ENCODE measurements at regions not wholly inside any gene's neighbourhood (a gene's known extent, or its start where the extent isn't known, plus 50 kb on each side); places are given as distances from the start of the nearest gene placed in this dataset.

DNA sequence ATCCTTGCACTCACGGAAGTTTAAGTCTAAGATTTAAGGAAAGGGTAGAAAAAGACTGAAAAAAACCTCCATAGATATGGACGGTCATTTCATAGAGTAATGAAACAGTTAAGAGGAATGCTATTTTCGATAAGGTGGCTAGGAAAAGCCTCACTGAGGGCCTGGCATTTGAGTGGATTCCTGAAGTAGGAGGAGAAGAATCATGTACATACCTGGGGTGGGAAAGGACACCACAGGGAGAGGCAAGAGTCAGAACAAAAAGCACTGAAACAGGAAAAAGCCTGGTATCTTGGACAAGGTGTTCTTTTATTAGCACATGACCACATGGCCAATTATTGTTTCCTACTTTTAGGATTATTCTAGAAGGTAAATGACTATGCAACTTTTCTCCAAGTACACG is 547.2 kb upstream of the DIPK2B start:
- H3K4me3 ChIP-seq (ENCODE audit: low read depth, low read length): no peak overlapping the region
- DNase-seq (ENCODE audit: low read depth): peak; percentile 1
- TF ChIP-seq, protein P1, sequence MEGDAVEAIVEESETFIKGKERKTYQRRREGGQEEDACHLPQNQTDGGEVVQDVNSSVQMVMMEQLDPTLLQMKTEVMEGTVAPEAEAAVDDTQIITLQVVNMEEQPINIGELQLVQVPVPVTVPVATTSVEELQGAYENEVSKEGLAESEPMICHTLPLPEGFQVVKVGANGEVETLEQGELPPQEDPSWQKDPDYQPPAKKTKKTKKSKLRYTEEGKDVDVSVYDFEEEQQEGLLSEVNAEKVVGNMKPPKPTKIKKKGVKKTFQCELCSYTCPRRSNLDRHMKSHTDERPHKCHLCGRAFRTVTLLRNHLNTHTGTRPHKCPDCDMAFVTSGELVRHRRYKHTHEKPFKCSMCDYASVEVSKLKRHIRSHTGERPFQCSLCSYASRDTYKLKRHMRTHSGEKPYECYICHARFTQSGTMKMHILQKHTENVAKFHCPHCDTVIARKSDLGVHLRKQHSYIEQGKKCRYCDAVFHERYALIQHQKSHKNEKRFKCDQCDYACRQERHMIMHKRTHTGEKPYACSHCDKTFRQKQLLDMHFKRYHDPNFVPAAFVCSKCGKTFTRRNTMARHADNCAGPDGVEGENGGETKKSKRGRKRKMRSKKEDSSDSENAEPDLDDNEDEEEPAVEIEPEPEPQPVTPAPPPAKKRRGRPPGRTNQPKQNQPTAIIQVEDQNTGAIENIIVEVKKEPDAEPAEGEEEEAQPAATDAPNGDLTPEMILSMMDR (IDR thresholded peaks at IDR 0.05; ENCODE audit: insufficient read depth, low read depth, low read length): no peak

DNA sequence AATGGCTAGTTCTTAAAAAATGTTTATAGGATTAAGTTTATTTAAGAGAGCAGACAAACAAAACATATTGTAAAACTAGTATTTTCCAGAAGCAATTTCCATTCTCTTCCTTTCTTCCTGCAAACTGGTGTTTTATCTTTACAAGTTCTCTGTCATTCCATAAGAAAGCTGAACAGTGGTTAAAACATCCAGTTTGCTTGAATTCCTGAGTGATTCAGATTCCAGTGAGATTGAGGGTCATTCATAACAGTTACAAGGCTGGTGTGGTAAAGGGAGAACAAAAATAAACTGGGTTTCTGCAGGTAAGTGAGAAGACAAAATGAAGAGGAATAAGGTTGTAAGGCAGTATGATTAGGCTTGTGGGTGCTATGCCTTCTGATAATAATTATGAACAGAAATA is 544.8 kb upstream of the DIPK2B start:
- TF ChIP-seq, protein P1 (IDR thresholded peaks at IDR 0.05; ENCODE audit: insufficient read depth, low read depth, low read length): no peak
- H3K4me3 ChIP-seq (ENCODE audit: low read depth, low read length): no peak overlapping the region
- peak; percentile 21 for DNase-seq (ENCODE audit: low read depth)

DNA sequence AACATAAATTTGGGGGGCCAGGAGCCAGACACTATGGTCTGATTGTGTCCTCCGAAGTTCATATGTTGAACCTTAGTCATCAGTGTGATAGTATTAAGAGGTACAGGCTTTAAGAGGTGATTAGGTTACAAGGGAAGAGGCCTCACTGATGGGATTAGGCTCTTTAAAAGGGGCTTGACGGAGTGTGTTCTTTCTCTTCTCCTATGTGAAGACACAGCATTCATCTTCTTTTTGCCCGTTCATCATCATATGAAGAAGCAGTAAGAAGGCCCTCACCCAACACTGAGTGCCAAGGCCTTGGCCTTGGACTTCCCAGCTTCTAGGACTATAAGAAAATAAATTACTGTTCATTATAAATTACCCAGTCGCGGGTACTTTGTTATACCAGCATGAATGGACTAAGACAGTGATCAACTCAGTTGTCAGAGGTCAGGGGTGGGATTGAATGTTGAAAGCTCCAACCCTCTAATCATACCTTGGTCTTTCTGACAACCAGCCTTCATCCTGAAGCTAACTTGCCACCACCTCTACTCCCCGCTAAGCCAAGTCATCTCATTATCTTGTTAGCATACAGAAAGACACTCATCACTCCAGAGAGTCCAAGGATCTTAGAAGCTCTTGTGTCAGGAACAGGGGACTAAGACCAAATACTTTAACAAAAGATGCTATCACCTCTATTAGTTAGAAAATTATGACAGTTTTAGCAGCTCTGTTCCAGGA is 543.4 kb upstream of the DIPK2B start:
- TF ChIP-seq, protein P1 (IDR thresholded peaks at IDR 0.05; ENCODE audit: insufficient read depth, low read depth, low read length): no peak
- H3K4me3 ChIP-seq (ENCODE audit: low read depth, low read length): no peak overlapping the region
- peak; percentile 18 for DNase-seq (ENCODE audit: low read depth)

DNA sequence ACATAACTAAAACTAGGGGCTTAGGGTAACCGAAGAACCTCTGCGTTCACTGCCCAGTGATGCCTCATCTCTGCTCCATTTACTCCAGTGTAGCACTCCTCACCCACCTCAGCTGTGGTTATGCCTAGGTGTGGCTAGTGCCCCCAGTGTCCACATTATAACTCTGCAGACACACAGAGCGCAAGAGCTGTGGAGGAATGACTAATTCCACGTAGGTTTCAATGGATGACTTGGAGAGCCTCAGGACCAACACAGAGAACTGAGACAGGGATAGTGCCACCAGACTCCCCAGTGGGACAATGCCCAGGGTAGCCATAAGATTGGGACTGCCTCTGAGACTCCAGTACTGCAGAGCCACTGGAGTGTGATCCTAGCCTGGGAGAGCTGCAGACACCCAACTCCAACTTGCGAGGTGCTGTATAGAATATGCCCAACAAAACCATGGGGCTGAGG is 542.4 kb upstream of the DIPK2B start:
- peak; percentile 58 for DNase-seq (ENCODE audit: low read depth)
- no peak overlapping the region for H3K4me3 ChIP-seq (ENCODE audit: low read depth, low read length)
- TF ChIP-seq, protein P1 (IDR thresholded peaks at IDR 0.05; ENCODE audit: insufficient read depth, low read depth, low read length): peak; percentile 39

DNA sequence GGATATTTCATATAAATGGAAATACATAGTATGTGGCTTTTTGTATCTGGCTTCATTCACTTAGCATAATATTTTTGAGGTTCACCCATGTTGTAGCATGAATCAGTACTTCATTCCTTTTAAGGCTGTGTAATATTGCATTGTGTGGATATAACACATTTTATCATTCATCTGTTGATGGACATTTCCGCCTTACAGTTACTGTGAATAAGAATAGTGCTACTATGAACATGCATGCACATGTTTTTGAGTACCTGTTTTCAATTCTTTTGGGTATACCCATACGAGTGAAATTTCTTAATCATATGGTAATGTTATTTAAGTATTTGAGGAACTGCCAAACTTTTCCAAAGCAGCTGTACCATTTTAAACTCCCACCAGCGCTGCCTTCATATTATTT is 539.6 kb upstream of the DIPK2B start:
- no peak overlapping the region for H3K4me3 ChIP-seq (ENCODE audit: low read depth, low read length)
- no peak for DNase-seq (ENCODE audit: low read depth)
- TF ChIP-seq, protein P1 (IDR thresholded peaks at IDR 0.05; ENCODE audit: insufficient read depth, low read depth, low read length): no peak

DNA sequence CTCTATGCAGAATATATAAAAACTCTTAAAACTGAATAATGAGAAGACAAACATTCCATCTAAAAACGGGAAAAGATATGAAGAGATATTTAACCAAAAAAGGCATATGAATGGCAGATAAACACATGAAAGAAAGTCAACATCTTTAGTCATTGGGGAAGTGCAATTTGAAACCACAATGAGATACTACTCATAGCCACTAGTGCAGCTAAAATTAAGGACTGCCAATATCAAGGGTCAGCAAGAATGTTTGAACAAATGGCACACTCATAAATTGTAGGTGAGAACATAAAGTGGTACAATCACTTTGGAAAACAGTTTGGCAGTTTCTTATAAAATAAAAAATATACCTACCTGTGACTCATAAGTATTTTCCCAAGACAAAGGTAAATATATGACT is 534.9 kb upstream of the DIPK2B start:
- TF ChIP-seq, protein P1 (IDR thresholded peaks at IDR 0.05; ENCODE audit: insufficient read depth, low read depth, low read length): no peak
- H3K4me3 ChIP-seq (ENCODE audit: low read depth, low read length): no peak overlapping the region
- no peak for DNase-seq (ENCODE audit: low read depth)

DNA sequence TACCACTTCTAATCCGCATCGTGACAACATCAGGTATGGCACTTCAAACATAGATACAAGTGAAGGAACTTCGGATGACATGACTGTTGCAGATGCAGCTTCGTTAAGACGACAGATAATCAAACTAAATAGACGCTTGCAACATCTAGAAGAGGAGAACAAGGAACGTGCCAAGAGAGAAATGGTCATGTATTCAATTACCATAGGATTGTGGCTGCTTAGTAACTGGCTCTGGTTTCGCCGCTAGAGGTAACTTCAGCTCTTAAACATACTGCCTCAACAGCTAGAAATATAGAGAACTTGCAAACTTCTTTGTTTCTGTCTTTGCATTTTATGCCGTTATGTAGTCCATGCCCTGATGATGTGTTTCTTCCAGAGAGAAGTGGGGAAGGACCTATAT is 530.8 kb upstream of the DIPK2B start:
- TF ChIP-seq, protein P1 (IDR thresholded peaks at IDR 0.05; ENCODE audit: insufficient read depth, low read depth, low read length): no peak
- H3K4me3 ChIP-seq (ENCODE audit: low read depth, low read length): no peak overlapping the region
- no peak for DNase-seq (ENCODE audit: low read depth)
